Tibial nerve (tissue), 4 donors: ENCODE measurements at regions not wholly inside any gene's neighbourhood (a gene's known extent, or its start where the extent isn't known, plus 50 kb on each side); places are given as distances from the start of the nearest gene placed in this dataset.

Experiments
- DNase-seq, 2 donors: peaks; one replicate each; pipeline ENCODE4 v3.0.0-alpha.2; 2019; ENCODE audit warnings: low spot score in 2 of 2
- H3K27ac ChIP-seq, 4 donors: fragments of 200-600 bp; sonication (generic) in 3 of 4; one replicate each; pipeline ENCODE4 v1.5.1; 2017 to 2019; ENCODE audit warnings: mild to moderate bottlenecking in 1 of 4
- H3K27me3 ChIP-seq, 2 donors: fragments of 200-600 bp; sonication (generic) in 1 of 2; one replicate each; pipeline versions ENCODE4 v1.5.1 to v1.6.0; 2017 to 2019
- H3K36me3 ChIP-seq, 3 donors: fragments of 200-600 bp; sonication (generic); one replicate each; pipeline ENCODE4 v1.5.1; 2018 to 2019
- H3K4me1 ChIP-seq, 4 donors: fragments of 200-600 bp; sonication (generic) in 3 of 4; one replicate each; pipeline ENCODE4 v1.5.1; 2017 to 2019
- H3K4me3 ChIP-seq, 4 donors: fragments of 200-600 bp; sonication (generic) in 3 of 4; one replicate each; pipeline ENCODE4 v1.5.1; 2017 to 2019; ENCODE audit warnings: mild to moderate bottlenecking in 1 of 4, moderate library complexity in 1 of 4
- H3K9me3 ChIP-seq, 4 donors: fragments of 200-600 bp; sonication (generic) in 3 of 4; one replicate each; pipeline ENCODE4 v1.5.1; 2017 to 2019
- EP300 ChIP-seq, 2 donors: sonication (generic); formaldehyde crosslinking; IDR thresholded peaks; one replicate each; pipeline ENCODE4 v1.6.1; 2017; ENCODE audit warnings: antibody characterized with exemption in 2 of 2, mild to moderate bottlenecking in 1 of 2
- POLR2A ChIP-seq, 2 donors: fragments of 450-650 bp; IDR thresholded peaks; one replicate each; pipeline ENCODE4 v1.6.1; 2017; ENCODE audit warnings: antibody characterized with exemption in 2 of 2, mild to moderate bottlenecking in 2 of 2, moderate library complexity in 2 of 2
- whole genome bisulfite sequencing, 2 donors: methylation state at CpG; one replicate each; pipeline ENCODE4 v1.1.5; 2018; 5-methylcytosine and 5-hydroxymethylcytosine counted together
- TF ChIP-seq, protein P1 (sequence below), 5 experiments: fragments of 200-600 bp in 3 of 5; fragments of 450-650 bp in 2 of 5; sonication (generic) in 3 of 5; IDR thresholded peaks; one replicate each; pipeline ENCODE4 v1.5.1; 2016 to 2019; ENCODE audit warnings: antibody characterized with exemption in 5 of 5, mild to moderate bottlenecking in 3 of 5, moderate library complexity in 2 of 5

DNA sequence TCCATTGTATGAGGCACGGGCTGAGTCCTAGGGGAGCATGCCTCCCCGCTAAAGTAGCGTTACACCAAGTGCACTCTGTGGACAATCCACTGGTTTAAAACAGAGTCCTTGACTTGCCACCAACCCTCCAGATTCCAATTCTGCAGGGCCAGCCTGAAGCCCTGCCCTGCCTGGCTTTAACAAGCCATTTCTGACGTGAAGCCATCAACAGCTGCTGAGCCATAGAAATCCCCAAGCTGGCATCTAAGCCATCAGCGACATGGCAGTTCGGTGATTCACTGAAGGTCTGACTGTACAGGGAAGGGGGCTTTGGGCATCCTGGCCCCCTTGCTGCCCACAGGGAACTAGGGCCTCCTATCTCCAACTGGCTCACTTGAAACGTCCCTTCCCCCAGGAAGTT lies 265.7 kb downstream of the UACA start:
- H3K4me3 ChIP-seq, result no peak overlapping the region
- H3K27me3 ChIP-seq, result no peaks in the 10 kb centered on the region
- H3K9me3 ChIP-seq, result no peaks in the 10 kb centered on the region
- WGBS, 2 donors, result 60 to 68% methylated on average over 7 of the region's 7 CpGs
- no peaks in the 10 kb centered on the region for H3K36me3 ChIP-seq
- TF ChIP-seq EP300 (IDR thresholded peaks at IDR 0.05) (no peak), POLR2A (IDR thresholded peaks at IDR 0.05) (no peak)
- TF ChIP-seq, protein P1, sequence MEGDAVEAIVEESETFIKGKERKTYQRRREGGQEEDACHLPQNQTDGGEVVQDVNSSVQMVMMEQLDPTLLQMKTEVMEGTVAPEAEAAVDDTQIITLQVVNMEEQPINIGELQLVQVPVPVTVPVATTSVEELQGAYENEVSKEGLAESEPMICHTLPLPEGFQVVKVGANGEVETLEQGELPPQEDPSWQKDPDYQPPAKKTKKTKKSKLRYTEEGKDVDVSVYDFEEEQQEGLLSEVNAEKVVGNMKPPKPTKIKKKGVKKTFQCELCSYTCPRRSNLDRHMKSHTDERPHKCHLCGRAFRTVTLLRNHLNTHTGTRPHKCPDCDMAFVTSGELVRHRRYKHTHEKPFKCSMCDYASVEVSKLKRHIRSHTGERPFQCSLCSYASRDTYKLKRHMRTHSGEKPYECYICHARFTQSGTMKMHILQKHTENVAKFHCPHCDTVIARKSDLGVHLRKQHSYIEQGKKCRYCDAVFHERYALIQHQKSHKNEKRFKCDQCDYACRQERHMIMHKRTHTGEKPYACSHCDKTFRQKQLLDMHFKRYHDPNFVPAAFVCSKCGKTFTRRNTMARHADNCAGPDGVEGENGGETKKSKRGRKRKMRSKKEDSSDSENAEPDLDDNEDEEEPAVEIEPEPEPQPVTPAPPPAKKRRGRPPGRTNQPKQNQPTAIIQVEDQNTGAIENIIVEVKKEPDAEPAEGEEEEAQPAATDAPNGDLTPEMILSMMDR (IDR thresholded peaks at IDR 0.05), result no peak
- no peak for DNase-seq
- H3K27ac ChIP-seq, result no peak overlapping the region
- H3K4me1 ChIP-seq, result peaks cover 0 to 30% (median 16%) of the 10 kb centered on the region in 4 donors

DNA sequence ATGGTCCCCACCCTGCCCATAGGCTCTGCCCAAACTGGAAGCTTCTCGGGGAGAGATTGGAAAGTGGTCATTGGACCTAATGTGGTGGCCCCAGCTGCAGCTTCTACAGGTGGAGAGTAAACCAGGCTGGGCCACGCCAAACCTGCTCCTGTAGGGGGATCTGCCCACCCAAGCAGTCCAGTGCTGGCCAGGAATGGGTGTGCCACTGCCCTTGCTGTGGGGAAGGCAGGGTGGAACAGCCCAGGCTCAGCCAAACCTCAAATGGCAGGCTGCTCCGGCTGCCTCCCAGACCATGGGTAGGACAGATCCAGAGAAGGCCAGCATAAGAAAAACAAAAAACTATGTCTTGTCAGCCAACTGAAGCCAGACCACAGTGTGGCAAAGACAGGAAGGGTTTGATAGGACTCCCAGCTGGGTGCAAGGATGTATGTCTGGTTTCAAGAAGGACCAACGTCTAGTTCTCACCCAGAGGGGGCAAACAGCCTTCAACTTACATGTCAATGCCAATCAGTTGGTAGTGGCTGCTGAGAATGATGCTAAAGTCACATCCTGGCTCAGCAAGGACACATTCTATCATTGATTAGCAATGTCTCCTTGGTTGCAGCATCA lies 267.3 kb downstream of the UACA start:
- no peak overlapping the region for H3K27ac ChIP-seq

DNA sequence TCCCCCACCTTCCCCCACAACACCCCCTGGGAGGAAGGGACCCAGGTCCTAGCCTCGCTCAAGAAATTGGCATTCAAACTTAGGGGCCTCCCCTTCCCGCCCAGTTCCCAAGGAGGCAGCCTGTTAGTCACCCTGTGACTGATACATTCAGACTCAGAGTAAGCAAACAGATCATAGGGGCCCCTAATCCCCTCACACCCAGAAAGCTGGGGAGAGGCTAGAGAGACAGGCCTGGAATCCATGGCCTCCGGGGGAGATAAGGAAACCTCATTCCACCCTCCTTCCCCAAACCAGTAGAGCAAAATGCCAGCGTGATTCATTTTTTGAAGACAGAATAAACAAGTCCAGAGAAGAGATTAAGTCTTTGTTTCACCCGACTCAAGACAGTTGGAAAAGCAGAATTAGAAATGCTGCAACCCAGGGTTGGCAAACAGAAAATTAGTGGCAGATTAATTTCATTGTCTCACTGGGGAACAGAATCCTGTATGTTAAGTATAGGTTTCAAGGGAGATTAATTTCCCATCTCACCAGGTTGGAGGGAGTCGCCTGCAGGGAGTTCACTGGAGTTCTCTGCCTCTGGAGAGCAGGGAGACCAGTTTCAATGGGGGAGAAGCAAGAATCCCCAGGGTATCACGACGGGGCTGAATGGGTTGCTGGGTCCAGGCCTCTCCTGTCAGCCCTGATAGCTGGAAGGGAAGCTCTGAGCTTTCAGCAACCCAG lies 268.3 kb downstream of the UACA start:
- WGBS, 2 donors, result 32% methylated on average over 8 of the region's 8 CpGs
- TF ChIP-seq POLR2A (IDR thresholded peaks at IDR 0.05) (no peak), EP300 (IDR thresholded peaks at IDR 0.05) (no peak)
- TF ChIP-seq, protein P1 (IDR thresholded peaks at IDR 0.05), result no peak
- Histone ChIP-seq H3K4me3 (no peak overlapping the region), H3K27ac (peak overlapping the region in 3 of 4 donors; percentile 36 to 53 (median 46)), H3K27me3 (no peaks in the 10 kb centered on the region), H3K9me3 (no peaks in the 10 kb centered on the region), H3K4me1 (peaks cover 0 to 41% (median 27%) of the 10 kb centered on the region in 4 donors), H3K36me3 (no peaks in the 10 kb centered on the region)
- no peak for DNase-seq

More for the DNA sequence above, 267.3 kb downstream of the UACA start:
- DNase-seq, result no peak
- Histone ChIP-seq H3K9me3 (no peaks in the 10 kb centered on the region), H3K27me3 (no peaks in the 10 kb centered on the region), H3K36me3 (no peaks in the 10 kb centered on the region), H3K4me3 (no peak overlapping the region), H3K4me1 (peaks cover 0 to 42% (median 27%) of the 10 kb centered on the region in 4 donors)
- TF ChIP-seq EP300 (IDR thresholded peaks at IDR 0.05) (no peak), POLR2A (IDR thresholded peaks at IDR 0.05) (no peak)
- TF ChIP-seq, protein P1 (IDR thresholded peaks at IDR 0.05), result no peak
- 87 to 90% methylated on average over 4 of the region's 4 CpGs for WGBS, 2 donors

DNA sequence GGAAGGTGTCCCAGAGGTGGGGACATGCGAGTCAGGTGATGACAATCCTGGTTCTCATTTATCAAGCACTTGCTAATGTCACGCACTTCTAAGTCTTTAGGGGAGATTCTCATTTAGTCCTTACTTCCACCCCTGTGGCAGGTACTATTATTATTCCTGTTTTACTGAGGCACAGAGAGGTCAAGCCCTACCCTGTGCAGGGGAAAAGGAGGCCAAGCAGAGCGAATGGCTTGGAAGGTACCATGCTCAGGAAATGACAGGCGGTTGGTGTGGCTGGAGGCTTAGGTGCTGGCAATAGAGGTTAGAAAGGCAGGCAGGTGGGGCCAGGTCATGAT lies 268.9 kb downstream of the UACA start:
- Histone ChIP-seq H3K27me3 (no peaks in the 10 kb centered on the region), H3K9me3 (no peaks in the 10 kb centered on the region), H3K36me3 (no peaks in the 10 kb centered on the region), H3K27ac (peak overlapping the region in 3 of 4 donors; percentile 36 to 53 (median 46)), H3K4me3 (no peak overlapping the region), H3K4me1 (peaks cover 0 to 41% (median 27%) of the 10 kb centered on the region in 4 donors)
- no peak for TF ChIP-seq POLR2A (IDR thresholded peaks at IDR 0.05)
- TF ChIP-seq EP300 (IDR thresholded peaks at IDR 0.05), result no peak
- TF ChIP-seq, protein P1 (IDR thresholded peaks at IDR 0.05), result no peak
- 90 to 91% methylated on average over 4 of the region's 4 CpGs for WGBS, 2 donors
- no peak for DNase-seq

DNA sequence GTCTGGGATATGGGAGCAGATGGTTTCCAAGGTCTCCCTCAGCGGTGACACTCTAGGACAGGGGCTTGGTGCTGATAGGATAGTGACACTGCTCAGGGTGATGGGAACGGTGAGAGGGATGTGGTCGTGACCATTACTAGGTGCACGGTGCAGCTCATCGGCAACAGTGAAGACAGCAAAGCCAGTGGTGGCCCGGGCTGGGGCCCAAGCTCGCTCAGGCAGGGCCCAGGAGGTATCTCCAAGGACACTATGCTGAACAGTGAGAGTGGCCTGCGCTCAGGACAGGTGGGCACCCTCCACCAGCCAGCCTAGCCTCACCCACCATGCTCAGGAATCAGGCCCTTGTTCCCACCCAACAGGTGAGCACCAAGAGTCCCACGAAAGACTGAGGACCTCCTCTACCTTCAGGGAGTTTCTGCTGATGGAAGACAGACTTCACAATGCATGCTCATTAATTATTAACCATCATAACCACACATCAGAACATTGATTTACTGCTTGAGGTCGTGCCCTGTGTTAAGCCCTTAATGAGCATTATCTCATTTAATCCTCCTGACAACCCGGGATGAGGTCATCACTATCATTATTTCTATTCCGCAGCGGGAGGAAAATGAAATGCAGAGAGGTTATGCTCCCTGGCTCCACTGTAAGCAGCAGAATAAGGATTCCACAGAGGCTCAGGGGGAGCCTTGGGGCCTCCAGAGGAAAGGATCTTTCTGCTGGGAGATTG lies 269.4 kb downstream of the UACA start:
- DNase-seq, result no peak
- Histone ChIP-seq H3K4me3 (no peak overlapping the region), H3K27ac (peak overlapping the region in 1 of 4 donors; percentile 53), H3K4me1 (peaks cover 0 to 41% (median 27%) of the 10 kb centered on the region in 4 donors), H3K36me3 (no peaks in the 10 kb centered on the region), H3K27me3 (no peaks in the 10 kb centered on the region), H3K9me3 (no peaks in the 10 kb centered on the region)
- 68 to 82% methylated on average over 12 to 13 of the region's 13 CpGs for WGBS, 2 donors
- TF ChIP-seq, protein P1 (IDR thresholded peaks at IDR 0.05), result no peak
- TF ChIP-seq POLR2A (IDR thresholded peaks at IDR 0.05) (no peak), EP300 (IDR thresholded peaks at IDR 0.05) (no peak)
